Endothelial cell of hepatic sinusoid (primary cell): ENCODE measurements at regions not wholly inside any gene's neighbourhood (a gene's known extent, or its start where the extent isn't known, plus 50 kb on each side); places are given as distances from the start of the nearest gene placed in this dataset.

Experiments used
- in situ Hi-C: cut with HindIII; loops from 2 replicates; pipeline ENCODE4 v1.10.0; 2017; ENCODE audit warnings: low sequenced_read_pairs

- in situ Hi-C loops: no loop called here
These were observed 174.6 kb upstream of the ZNF608 start for GRCh38 chr5:124920909-124921666.

- in situ Hi-C loops: no loop called here
These were observed 175.3 kb upstream of the ZNF608 start for GRCh38 chr5:124921694-124922093.

- in situ Hi-C loops: no loop called here
These were observed 176.0 kb upstream of the ZNF608 start for GRCh38 chr5:124922255-124922975.

GRCh38 chr5:124923131-124923530, 176.7 kb upstream of the ZNF608 start:
- in situ Hi-C loops: no loop called here

- in situ Hi-C loops: no loop called here
These were observed 178.3 kb upstream of the ZNF608 start for GRCh38 chr5:124924729-124925128.

- in situ Hi-C loops: no loop called here
These were observed 181.3 kb upstream of the ZNF608 start for GRCh38 chr5:124927735-124928134.

- in situ Hi-C loops: no loop called here
These were observed 182.6 kb upstream of the ZNF608 start for GRCh38 chr5:124929000-124929399.

GRCh38 chr5:124932791-124933600, 186.6 kb upstream of the ZNF608 start:
- in situ Hi-C loops: no loop called here

- in situ Hi-C loops: no loop called here
These were observed 188.6 kb upstream of the ZNF608 start for GRCh38 chr5:124935065-124935464.

GRCh38 chr5:124936626-124936933, 190.1 kb upstream of the ZNF608 start:
- in situ Hi-C loops: no loop called here

- in situ Hi-C loops: no loop called here
These were observed 194.9 kb upstream of the ZNF608 start for GRCh38 chr5:124941051-124942049.

- in situ Hi-C loops: no loop called here
These were observed 201.8 kb upstream of the ZNF608 start for GRCh38 chr5:124948062-124948753.

- in situ Hi-C loops: no loop called here
These were observed 202.4 kb upstream of the ZNF608 start for GRCh38 chr5:124948754-124949275.

- in situ Hi-C loops: no loop called here
These were observed 203.4 kb upstream of the ZNF608 start for GRCh38 chr5:124949862-124950261.

GRCh38 chr5:124951105-124951504, 204.7 kb upstream of the ZNF608 start:
- in situ Hi-C loops: no loop called here

- in situ Hi-C loops: no loop called here
These were observed 205.2 kb upstream of the ZNF608 start for GRCh38 chr5:124951661-124952060.

GRCh38 chr5:124952079-124952478, 205.6 kb upstream of the ZNF608 start:
- in situ Hi-C loops: no loop called here

GRCh38 chr5:124952566-124952965, 206.1 kb upstream of the ZNF608 start:
- in situ Hi-C loops: no loop called here

- in situ Hi-C loops: no loop called here
These were observed 208.3 kb upstream of the ZNF608 start for GRCh38 chr5:124954784-124955183.
